Activated naive CD4-positive, alpha-beta T cell treated with anti-CD3 and anti-CD28 coated beads, Interleukin-2, amount 50 U/mL, for 24 hours (primary cell): ENCODE measurements at regions not wholly inside any gene's neighbourhood (a gene's known extent, or its start where the extent isn't known, plus 50 kb on each side); places are given as distances from the start of the nearest gene placed in this dataset.

Source experiments
- H3K27ac Mint-ChIP-seq: one replicate; pipeline ENCODE4 v1.8.0; 2021; ENCODE audit warnings: mild to moderate bottlenecking, mixed read lengths
- H3K27me3 Mint-ChIP-seq: one replicate; pipeline ENCODE4 v1.8.0; 2021; ENCODE audit warnings: mixed read lengths
- H3K36me3 Mint-ChIP-seq: one replicate; pipeline ENCODE4 v1.8.0; 2021; ENCODE audit warnings: mixed read lengths
- H3K4me1 Mint-ChIP-seq: one replicate; pipeline ENCODE4 v1.8.0; 2021; ENCODE audit warnings: mixed read lengths
- H3K4me3 Mint-ChIP-seq: one replicate; pipeline ENCODE4 v1.8.0; 2021; ENCODE audit warnings: mild to moderate bottlenecking, mixed read lengths
- H3K9me3 Mint-ChIP-seq: one replicate; pipeline ENCODE4 v1.8.0; 2021; ENCODE audit warnings: mixed read lengths

DNA sequence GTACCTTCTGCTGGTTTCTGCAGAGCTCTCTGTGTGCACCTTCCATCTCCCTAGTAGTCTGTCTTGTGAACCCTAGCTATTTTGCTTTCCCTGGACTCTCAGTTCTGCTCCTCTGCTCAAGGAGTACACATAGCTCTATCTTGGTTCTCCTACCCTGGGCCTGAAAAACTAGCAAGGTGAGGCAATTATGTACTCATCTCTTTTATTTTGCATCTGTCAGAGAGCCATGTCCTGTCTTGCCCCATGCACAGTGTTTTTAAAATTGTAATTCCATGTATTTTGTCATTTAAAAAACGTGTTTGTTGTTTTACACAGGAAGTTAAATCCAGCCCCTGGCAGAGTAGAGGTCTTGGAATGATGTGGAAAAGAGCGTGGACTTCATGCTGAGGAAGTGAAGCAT lies 684.9 kb upstream of the CPEB2 start:
- H3K9me3 Mint-ChIP-seq, result no peaks in the 10 kb centered on the region
- no peak overlapping the region for H3K27ac Mint-ChIP-seq
- H3K27me3 Mint-ChIP-seq, result peaks cover 2% of the 10 kb centered on the region
- no peak overlapping the region for H3K4me3 Mint-ChIP-seq
- H3K36me3 Mint-ChIP-seq, result no peaks in the 10 kb centered on the region
- H3K4me1 Mint-ChIP-seq, result no peaks in the 10 kb centered on the region

DNA sequence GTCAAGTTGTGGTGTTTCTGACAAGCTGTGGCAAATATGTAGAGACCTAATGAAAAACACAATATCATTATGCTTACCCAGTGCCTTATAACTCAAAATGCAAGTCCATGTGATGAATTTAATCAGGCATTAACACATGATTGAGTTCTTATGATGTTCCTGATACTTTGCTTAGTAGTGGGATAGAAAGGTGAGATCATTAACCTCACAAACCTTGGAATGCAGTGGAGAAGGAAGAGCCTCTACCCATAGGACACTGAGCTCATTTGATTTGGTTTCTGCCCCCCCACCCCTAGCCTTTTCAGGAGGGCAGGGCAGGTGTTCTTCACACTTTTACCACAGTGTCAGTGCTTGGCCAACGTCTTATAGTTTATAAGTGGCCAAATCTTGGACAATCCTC lies 683.6 kb upstream of the CPEB2 start:
- Mint-ChIP-seq H3K9me3 (no peaks in the 10 kb centered on the region), H3K4me3 (no peak overlapping the region), H3K36me3 (no peaks in the 10 kb centered on the region), H3K4me1 (no peaks in the 10 kb centered on the region), H3K27me3 (peaks cover 2% of the 10 kb centered on the region), H3K27ac (no peak overlapping the region)

DNA sequence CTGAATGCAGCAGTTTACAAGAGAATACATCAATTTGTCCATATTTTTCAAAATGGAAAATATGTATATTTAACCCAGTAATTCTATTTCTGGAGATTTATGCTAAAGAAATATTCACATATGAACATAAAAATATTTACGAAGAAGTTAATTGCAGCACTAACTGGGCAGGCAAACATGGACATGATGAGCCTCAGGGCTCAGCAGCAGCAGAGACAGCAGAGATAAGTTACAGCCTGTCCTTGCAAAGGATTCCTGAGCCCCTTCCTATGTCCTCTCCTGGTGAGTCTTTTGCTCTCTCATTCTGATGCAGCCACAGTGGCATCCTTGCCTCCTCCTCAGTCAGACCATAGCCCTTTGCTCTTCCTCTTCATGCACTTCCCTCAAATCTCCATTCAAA lies 680.6 kb upstream of the CPEB2 start:
- no peak overlapping the region for H3K27ac Mint-ChIP-seq
- H3K4me3 Mint-ChIP-seq, result no peak overlapping the region
- H3K9me3 Mint-ChIP-seq, result peaks cover 15% of the 10 kb centered on the region
- H3K4me1 Mint-ChIP-seq, result no peaks in the 10 kb centered on the region
- no peaks in the 10 kb centered on the region for H3K36me3 Mint-ChIP-seq
- peaks cover 6% of the 10 kb centered on the region for H3K27me3 Mint-ChIP-seq

- Mint-ChIP-seq H3K9me3 (peaks cover 15% of the 10 kb centered on the region), H3K36me3 (no peaks in the 10 kb centered on the region), H3K4me3 (no peak overlapping the region), H3K4me1 (no peaks in the 10 kb centered on the region), H3K27ac (no peak overlapping the region), H3K27me3 (peaks cover 4% of the 10 kb centered on the region)
These were observed 679.1 kb upstream of the CPEB2 start for GRCh38 chr4:14323191-14323590.

- no peaks in the 10 kb centered on the region for H3K4me1 Mint-ChIP-seq
- H3K36me3 Mint-ChIP-seq, result no peaks in the 10 kb centered on the region
- no peak overlapping the region for H3K27ac Mint-ChIP-seq
- peaks cover 9% of the 10 kb centered on the region for H3K27me3 Mint-ChIP-seq
- H3K4me3 Mint-ChIP-seq, result no peak overlapping the region
- peaks cover 15% of the 10 kb centered on the region for H3K9me3 Mint-ChIP-seq
These were observed 673.1 kb upstream of the CPEB2 start for GRCh38 chr4:14329228-14329627.

DNA sequence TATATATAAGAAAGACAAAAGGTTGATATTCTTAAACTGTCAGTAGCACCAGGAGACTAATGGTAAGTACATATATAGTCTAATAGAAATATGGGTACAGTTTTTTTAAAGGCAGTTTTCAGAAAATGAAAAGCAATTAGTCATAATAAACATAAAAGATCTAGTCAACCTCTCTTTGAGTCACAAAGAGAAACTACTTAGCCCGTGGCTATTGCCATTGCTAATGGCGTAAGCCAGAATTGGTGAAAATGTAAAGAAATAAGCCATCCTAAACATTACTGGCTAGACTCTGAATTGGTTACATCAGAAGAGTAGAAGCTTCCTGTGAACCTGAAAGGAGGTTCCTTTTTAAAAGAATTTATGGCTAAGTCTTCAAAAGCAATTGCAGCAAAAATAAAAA lies 668.7 kb upstream of the CPEB2 start:
- Mint-ChIP-seq H3K36me3 (no peaks in the 10 kb centered on the region), H3K27me3 (peaks cover 4% of the 10 kb centered on the region), H3K4me3 (no peak overlapping the region), H3K27ac (no peak overlapping the region), H3K9me3 (no peaks in the 10 kb centered on the region), H3K4me1 (no peaks in the 10 kb centered on the region)

DNA sequence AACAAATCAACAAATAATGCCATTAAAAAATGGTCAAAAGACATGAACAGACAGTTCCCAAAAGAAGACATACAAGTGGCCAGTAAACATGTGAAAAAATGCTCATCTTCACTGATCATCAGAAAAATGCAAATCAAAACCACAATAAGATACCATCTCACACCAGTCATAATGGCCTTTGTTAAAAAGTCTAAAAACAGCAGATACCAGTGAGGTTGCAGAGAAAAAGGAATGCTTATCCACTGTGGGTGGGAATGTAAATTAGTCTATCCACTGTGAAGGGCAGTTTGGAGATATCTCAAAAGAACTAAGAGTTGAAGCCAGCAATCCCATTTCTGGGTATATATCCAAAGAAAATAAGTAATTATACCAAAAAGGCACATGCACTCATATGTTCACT lies 668.1 kb upstream of the CPEB2 start:
- Mint-ChIP-seq H3K4me3 (no peak overlapping the region), H3K27ac (no peak overlapping the region), H3K36me3 (no peaks in the 10 kb centered on the region), H3K4me1 (no peaks in the 10 kb centered on the region), H3K9me3 (no peaks in the 10 kb centered on the region), H3K27me3 (peaks cover 4% of the 10 kb centered on the region)

DNA sequence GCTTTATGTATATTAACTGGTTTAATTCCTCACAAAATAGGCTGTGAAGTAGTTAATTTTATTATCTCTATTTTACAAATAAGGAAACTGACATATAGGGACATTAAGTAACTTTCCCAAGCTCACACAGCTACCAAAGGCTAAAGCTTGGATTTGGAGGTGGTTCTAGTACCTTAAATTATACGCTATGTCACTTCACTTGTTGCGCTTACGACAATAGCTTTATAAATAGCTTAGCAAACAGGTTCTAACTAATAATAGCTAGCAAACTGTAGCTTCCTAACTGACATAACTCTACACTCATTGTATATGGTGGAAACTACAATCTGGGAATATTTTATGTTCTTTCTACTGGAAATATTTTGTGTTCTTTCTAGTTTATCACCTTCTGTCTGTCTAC lies 666.4 kb upstream of the CPEB2 start:
- Mint-ChIP-seq H3K4me3 (no peak overlapping the region), H3K27me3 (peaks cover 4% of the 10 kb centered on the region), H3K36me3 (no peaks in the 10 kb centered on the region), H3K4me1 (no peaks in the 10 kb centered on the region), H3K9me3 (no peaks in the 10 kb centered on the region), H3K27ac (no peak overlapping the region)

DNA sequence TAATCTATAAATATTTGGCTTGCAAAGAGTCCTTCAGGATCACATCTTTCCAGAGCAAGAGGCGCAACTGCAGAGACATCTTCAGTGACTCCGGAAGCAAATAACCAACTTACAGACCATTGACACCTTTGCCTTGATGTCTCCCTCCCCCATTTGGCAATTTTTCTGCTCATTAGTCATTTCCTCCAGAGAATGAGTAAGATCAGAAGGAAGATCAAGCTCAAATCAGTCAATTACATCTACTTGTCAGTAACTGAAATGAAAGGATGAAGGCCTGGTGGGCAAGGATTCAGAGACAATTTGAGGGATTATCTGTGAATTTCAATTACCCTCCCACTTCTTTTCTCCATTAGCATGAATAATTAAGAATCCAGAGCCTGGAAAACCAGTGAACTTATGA lies 665.6 kb upstream of the CPEB2 start:
- Mint-ChIP-seq H3K27me3 (no peaks in the 10 kb centered on the region), H3K9me3 (no peaks in the 10 kb centered on the region), H3K4me3 (no peak overlapping the region), H3K36me3 (no peaks in the 10 kb centered on the region), H3K27ac (no peak overlapping the region), H3K4me1 (no peaks in the 10 kb centered on the region)

DNA sequence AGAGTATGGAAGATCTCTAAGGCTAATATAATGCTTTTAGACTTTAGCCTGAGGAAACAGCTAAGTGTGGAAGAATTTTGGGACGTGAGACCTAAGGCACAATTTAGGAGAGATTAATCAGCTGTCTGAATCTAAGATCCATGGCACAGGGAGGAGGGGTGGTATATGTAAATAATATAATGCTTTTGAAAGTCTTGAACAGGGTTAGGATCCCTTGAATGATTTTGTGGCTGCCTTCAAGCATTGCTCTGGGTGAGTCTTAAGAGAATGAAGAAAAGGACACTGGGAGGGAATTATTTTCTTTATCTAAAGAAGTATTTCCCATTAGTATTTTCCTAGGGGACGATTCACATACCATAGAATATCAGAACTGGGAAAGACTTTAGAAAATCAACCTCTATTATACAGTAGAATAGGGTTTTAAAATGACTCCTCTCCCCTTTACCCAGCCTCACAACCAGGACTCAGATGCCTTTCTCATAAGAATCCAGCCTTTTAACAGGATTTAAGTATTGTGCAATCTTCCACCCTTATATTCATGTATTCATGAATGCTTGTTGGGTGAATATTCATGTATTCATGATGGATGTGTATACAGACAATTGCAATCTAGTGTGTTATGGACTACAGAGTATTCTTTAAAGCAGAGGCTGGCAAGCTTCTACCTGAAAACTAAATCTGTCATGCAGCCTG lies 664.2 kb upstream of the CPEB2 start:
- Mint-ChIP-seq H3K4me3 (no peak overlapping the region), H3K9me3 (no peaks in the 10 kb centered on the region), H3K36me3 (no peaks in the 10 kb centered on the region), H3K27ac (no peak overlapping the region), H3K4me1 (no peaks in the 10 kb centered on the region), H3K27me3 (no peaks in the 10 kb centered on the region)

- no peaks in the 10 kb centered on the region for H3K9me3 Mint-ChIP-seq
- H3K27me3 Mint-ChIP-seq, result no peaks in the 10 kb centered on the region
- H3K4me3 Mint-ChIP-seq, result no peak overlapping the region
- H3K27ac Mint-ChIP-seq, result no peak overlapping the region
- H3K36me3 Mint-ChIP-seq, result no peaks in the 10 kb centered on the region
- no peaks in the 10 kb centered on the region for H3K4me1 Mint-ChIP-seq
These were observed 663.6 kb upstream of the CPEB2 start for GRCh38 chr4:14338585-14339265.

GRCh38 chr4:14339715-14340114 lies 662.6 kb upstream of the CPEB2 start:
- H3K9me3 Mint-ChIP-seq, result no peaks in the 10 kb centered on the region
- H3K36me3 Mint-ChIP-seq, result no peaks in the 10 kb centered on the region
- H3K27ac Mint-ChIP-seq, result no peak overlapping the region
- peaks cover 2% of the 10 kb centered on the region for H3K27me3 Mint-ChIP-seq
- no peaks in the 10 kb centered on the region for H3K4me1 Mint-ChIP-seq
- H3K4me3 Mint-ChIP-seq, result no peak overlapping the region

DNA sequence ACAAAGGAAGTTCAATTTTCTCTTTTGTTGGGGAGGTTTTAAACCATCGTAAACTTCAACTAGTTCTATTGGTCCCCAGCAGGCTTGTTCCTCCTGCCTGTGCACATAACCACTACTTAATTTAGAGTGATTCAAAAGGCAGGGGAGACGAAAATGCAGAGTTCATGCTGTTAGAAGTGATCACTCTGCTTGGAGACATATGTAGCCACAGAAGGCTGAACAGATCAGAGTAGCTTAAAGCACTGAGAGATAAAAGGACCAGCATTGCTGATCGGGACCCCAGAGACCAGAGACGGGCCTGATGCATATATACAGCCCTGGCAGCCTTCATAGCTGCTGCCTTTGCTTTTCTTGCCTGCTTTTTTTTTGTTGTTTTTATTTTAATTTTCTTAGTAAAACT lies 662.0 kb upstream of the CPEB2 start:
- Mint-ChIP-seq H3K9me3 (no peaks in the 10 kb centered on the region), H3K27me3 (peaks cover 2% of the 10 kb centered on the region), H3K27ac (no peak overlapping the region), H3K36me3 (no peaks in the 10 kb centered on the region), H3K4me1 (no peaks in the 10 kb centered on the region), H3K4me3 (no peak overlapping the region)

GRCh38 chr4:14343961-14344360 lies 658.3 kb upstream of the CPEB2 start:
- Mint-ChIP-seq H3K4me1 (no peaks in the 10 kb centered on the region), H3K27me3 (peaks cover 5% of the 10 kb centered on the region), H3K9me3 (no peaks in the 10 kb centered on the region), H3K36me3 (no peaks in the 10 kb centered on the region), H3K27ac (no peak overlapping the region), H3K4me3 (no peak overlapping the region)

DNA sequence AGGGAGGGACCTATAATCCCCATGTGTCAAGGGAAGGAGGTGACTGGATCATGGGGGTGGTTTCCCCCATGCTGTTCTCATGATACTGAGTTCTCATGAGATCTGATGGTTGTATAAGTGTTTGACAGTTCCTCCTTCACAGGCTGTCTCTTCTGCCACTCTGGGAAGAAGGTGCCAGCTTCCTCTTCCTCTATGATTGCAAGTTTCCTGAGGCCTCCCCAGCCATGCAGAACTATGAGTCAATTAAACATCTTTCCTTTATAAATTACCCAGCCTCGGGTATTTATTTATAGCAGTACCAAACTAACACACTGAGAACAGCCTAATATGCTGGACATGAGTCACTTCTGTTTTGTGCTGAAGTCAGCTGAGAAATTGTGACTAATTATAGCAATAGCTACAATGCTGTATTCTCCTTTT lies 656.9 kb upstream of the CPEB2 start:
- H3K27me3 Mint-ChIP-seq, result peaks cover 5% of the 10 kb centered on the region

DNA sequence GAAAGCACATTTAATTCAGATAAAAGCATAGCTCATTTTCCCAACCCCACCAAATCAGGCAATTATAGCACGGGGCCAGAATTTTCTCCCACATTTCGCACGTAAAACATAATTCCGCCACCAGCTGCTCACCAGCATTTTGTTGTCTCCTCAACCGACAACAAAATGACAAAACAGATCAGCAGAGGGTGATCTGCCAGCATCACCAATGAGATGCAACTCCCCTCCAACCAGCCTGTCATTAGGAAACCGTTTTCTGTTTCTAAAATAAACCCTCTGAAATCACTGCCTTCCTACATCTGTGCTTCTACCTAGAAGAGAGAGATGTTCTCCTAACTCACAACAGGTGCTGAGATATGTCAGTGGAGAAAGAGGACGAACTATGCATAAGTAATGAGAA lies 654.8 kb upstream of the CPEB2 start:
- Mint-ChIP-seq H3K9me3 (no peaks in the 10 kb centered on the region), H3K36me3 (no peaks in the 10 kb centered on the region), H3K4me1 (no peaks in the 10 kb centered on the region), H3K4me3 (no peak overlapping the region), H3K27me3 (peaks cover 5% of the 10 kb centered on the region), H3K27ac (no peak overlapping the region)

More for the DNA sequence above, 656.9 kb upstream of the CPEB2 start:
- Mint-ChIP-seq H3K36me3 (no peaks in the 10 kb centered on the region), H3K9me3 (no peaks in the 10 kb centered on the region), H3K4me1 (no peaks in the 10 kb centered on the region), H3K27ac (no peak overlapping the region), H3K4me3 (no peak overlapping the region)

- no peaks in the 10 kb centered on the region for H3K36me3 Mint-ChIP-seq
- no peak overlapping the region for H3K27ac Mint-ChIP-seq
- H3K9me3 Mint-ChIP-seq, result no peaks in the 10 kb centered on the region
- no peak overlapping the region for H3K4me3 Mint-ChIP-seq
- H3K4me1 Mint-ChIP-seq, result no peaks in the 10 kb centered on the region
- peaks cover 5% of the 10 kb centered on the region for H3K27me3 Mint-ChIP-seq
These were observed 653.8 kb upstream of the CPEB2 start for GRCh38 chr4:14348506-14348905.
